Spleen (tissue), 11 donors: ENCODE measurements at regions not wholly inside any gene's neighbourhood (a gene's known extent, or its start where the extent isn't known, plus 50 kb on each side); places are given as distances from the start of the nearest gene placed in this dataset.

ENCODE experiments used
- DNase-seq: peaks from one replicate; pipeline ENCODE4 v3.0.0-alpha.2; 2020
- H3K27ac ChIP-seq, 8 donors: fragments of 200-600 bp; sonication (generic) in 7 of 8; 1 replicate in 4 of 8; 2 replicates in 4 of 8; pipeline versions ENCODE4 v1.5.0 to v1.8.0; 2016 to 2021; ENCODE audit warnings: inconsistent platforms in 4 of 8, mild to moderate bottlenecking in 4 of 8, moderate library complexity in 1 of 8
- H3K27me3 ChIP-seq, 7 donors: fragments of 200-600 bp; sonication (generic) in 6 of 7; replicated peaks in 1 of 7; 1 replicate in 4 of 7; 2 replicates in 3 of 7; pipeline versions ENCODE4 v1.5.0 to v1.8.0; 2016 to 2021; ENCODE audit warnings: inconsistent platforms in 3 of 7, mild to moderate bottlenecking in 1 of 7
- H3K36me3 ChIP-seq, 6 donors: fragments of 200-600 bp; sonication (generic) in 5 of 6; 1 replicate in 4 of 6; 2 replicates in 2 of 6; pipeline versions ENCODE4 v1.5.0 to v1.8.0; 2016 to 2021; ENCODE audit warnings: inconsistent platforms in 2 of 6
- H3K4me1 ChIP-seq, 6 donors: fragments of 200-600 bp; sonication (generic) in 5 of 6; 1 replicate in 3 of 6; 2 replicates in 3 of 6; pipeline versions ENCODE4 v1.5.0 to v1.8.0; 2016 to 2021; ENCODE audit warnings: inconsistent platforms in 3 of 6
- H3K4me3 ChIP-seq, 8 donors: fragments of 200-600 bp; sonication (generic) in 7 of 8; 1 replicate in 4 of 8; 2 replicates in 4 of 8; pipeline versions ENCODE4 v1.5.0 to v1.8.0; 2016 to 2021; ENCODE audit warnings: inconsistent platforms in 4 of 8, mild to moderate bottlenecking in 4 of 8, moderate library complexity in 2 of 8
- H3K9me3 ChIP-seq, 8 donors: fragments of 200-600 bp; sonication (generic) in 7 of 8; 1 replicate in 4 of 8; 2 replicates in 4 of 8; pipeline versions ENCODE4 v1.5.0 to v1.8.0; 2016 to 2021; ENCODE audit warnings: inconsistent platforms in 4 of 8
- POLR2A ChIP-seq, 3 donors: fragments of 450-650 bp; IDR thresholded peaks; one replicate each; pipeline ENCODE4 v1.5.1; 2017; ENCODE audit warnings: antibody characterized with exemption in 3 of 3, mild to moderate bottlenecking in 1 of 3
- POLR2AphosphoS5 ChIP-seq, 3 donors: sonication (generic); formaldehyde crosslinking; IDR thresholded peaks; one replicate each; pipeline ENCODE4 v1.5.1; 2017; ENCODE audit warnings: antibody characterized with exemption in 3 of 3
- WGBS, 5 donors: extraction: QIAGEN DNeasy Blood & Tissue Kit in 3 of 5; methylation state at CpG; one replicate each; pipeline versions ENCODE4 v1.1.5 to v1.1.7; 2013 to 2018; 5-methylcytosine and 5-hydroxymethylcytosine counted together
- intact Hi-C: fragments of 100-400 bp; cut with DNase I; formaldehyde crosslinking; loops from one replicate; pipeline ENCODE4 v1.15.0; 2023; ENCODE audit warnings: low total_unique reads
- TF ChIP-seq, protein P1 (sequence below), 11 experiments: fragments of 200-600 bp in 7 of 11; fragments of 450-650 bp in 4 of 11; sonication (generic) in 4 of 11; IDR thresholded peaks in 8 of 11; conservative IDR thresholded peaks in 3 of 11; 1 replicate in 7 of 11; 2 replicates in 4 of 11; pipeline versions ENCODE4 v1.4.0 to v1.8.0; 2016 to 2021; ENCODE audit warnings: antibody characterized with exemption in 11 of 11, inconsistent platforms in 4 of 11, mild to moderate bottlenecking in 1 of 11
- donor health status: healthy with polysubstance abuse.
- donor health status: DM: no; HTN: no; CAD: no; lungs with moderate emphysema.
- donor health status: DM: no; HTN: no; CAD: no.
- donor health status: Bipolar disorder and iron deficiency.
- donor health status: healthy.
- donor health status: DM: no; HTN: no; CAD: no.
- donor health status: DM: yes; HTN: yes; CAD: no.

DNA sequence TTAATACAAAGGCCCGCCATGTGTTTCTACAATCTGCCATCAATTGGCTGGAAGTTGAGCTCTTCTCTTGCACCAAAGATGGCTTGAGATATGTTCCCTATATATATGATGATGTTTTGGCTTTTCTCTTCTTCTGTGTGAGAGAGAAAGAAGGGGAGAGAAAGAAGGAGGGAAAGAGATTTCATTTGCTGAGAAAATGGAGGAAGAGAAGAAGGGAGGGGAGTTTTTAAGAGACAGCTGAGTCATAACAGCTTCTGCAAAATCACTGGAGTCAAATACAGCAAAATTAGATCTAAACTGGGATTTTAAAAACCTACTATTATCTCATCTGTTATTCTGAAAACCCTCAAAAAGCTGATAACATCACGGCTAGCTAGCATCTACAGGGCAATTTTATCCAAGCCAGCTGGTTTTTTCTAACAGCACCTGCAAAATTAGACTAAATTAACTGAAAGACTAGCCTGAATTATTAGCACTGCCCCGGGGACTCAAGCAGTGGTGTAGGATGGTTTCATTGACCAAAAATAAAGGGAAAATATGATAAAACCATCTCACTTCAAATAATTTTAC is 647.6 kb upstream of the ACTRT1 start:
- Histone ChIP-seq H3K4me3 (no peak overlapping the region), H3K36me3 (no peaks in the 10 kb centered on the region), H3K27me3 (no peaks in the 10 kb centered on the region), H3K27ac (no peak overlapping the region), H3K4me1 (no peaks in the 10 kb centered on the region), H3K9me3 (no peaks in the 10 kb centered on the region)
- DNase-seq: no peak
- WGBS, 5 donors: 69 to 83% (median 80%) methylated on average over 3 of the region's 3 CpGs
- TF ChIP-seq, protein P1, sequence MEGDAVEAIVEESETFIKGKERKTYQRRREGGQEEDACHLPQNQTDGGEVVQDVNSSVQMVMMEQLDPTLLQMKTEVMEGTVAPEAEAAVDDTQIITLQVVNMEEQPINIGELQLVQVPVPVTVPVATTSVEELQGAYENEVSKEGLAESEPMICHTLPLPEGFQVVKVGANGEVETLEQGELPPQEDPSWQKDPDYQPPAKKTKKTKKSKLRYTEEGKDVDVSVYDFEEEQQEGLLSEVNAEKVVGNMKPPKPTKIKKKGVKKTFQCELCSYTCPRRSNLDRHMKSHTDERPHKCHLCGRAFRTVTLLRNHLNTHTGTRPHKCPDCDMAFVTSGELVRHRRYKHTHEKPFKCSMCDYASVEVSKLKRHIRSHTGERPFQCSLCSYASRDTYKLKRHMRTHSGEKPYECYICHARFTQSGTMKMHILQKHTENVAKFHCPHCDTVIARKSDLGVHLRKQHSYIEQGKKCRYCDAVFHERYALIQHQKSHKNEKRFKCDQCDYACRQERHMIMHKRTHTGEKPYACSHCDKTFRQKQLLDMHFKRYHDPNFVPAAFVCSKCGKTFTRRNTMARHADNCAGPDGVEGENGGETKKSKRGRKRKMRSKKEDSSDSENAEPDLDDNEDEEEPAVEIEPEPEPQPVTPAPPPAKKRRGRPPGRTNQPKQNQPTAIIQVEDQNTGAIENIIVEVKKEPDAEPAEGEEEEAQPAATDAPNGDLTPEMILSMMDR (IDR thresholded peaks at IDR 0.05 in 8 of 11, conservative IDR thresholded peaks at IDR 0.05 in 3 of 11): no peak
- no peak for TF ChIP-seq POLR2A (IDR thresholded peaks at IDR 0.05)
- no peak for TF ChIP-seq POLR2AphosphoS5 (IDR thresholded peaks at IDR 0.05)
- intact Hi-C loops: no loop called here

DNA sequence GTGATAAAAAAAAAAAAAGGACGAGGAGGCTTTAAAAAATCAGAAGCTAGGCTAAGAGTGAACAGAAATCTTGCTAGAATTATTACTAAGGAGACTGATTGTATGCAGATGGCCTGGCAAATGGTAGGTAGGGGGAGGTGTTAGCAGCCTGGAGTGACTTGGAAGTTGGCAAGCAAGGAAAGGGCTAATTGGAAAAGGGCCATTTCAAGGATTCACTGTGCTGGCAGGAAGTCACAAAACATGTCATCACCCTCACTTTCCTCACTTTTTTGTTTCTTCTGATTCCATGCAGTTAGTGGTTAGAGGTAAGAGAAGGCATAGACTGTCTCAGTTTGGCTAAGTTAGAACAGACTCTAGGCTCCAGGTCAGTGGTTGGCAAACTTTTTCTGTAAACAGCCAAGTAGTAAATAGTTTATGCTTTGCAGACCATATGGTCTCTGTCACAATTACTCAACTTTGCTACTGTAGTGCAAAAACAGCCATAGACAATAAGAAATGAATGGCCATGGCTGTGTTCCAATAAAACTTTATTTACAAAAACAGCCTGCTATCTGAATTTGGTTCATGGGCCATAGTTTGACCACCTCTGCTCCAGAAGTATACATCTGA is 646.5 kb upstream of the ACTRT1 start:
- intact Hi-C loops: no loop called here
- 28 to 65% (median 52%) methylated on average over 1 of the region's 1 CpG for WGBS, 5 donors
- no peak for DNase-seq
- no peaks in the 10 kb centered on the region for H3K27me3 ChIP-seq
- no peak overlapping the region for H3K4me3 ChIP-seq
- H3K4me1 ChIP-seq: no peaks in the 10 kb centered on the region
- H3K36me3 ChIP-seq: no peaks in the 10 kb centered on the region
- no peaks in the 10 kb centered on the region for H3K9me3 ChIP-seq
- TF ChIP-seq, protein P1 (IDR thresholded peaks at IDR 0.05 in 8 of 11, conservative IDR thresholded peaks at IDR 0.05 in 3 of 11): no peak
- TF ChIP-seq POLR2A (IDR thresholded peaks at IDR 0.05) (no peak), POLR2AphosphoS5 (IDR thresholded peaks at IDR 0.05) (no peak)
- H3K27ac ChIP-seq: no peak overlapping the region

DNA sequence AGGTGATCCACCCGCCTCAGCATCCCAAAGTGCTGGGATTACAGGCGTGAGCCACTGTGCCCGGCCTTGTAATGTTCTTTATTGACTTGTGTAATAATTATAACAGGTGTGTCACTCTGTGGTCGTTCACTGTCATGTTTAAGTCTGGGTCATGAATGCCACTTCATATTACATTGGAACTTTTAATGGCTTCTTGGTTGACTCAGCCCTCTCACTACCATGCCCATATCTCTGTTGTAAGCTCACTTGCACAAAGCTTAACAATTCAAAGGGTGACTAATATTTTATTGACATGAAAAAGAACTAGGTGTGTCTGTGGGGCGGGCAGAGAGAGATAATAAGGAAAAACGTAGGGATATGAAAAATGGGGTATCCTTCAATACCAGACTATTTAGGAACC is 639.7 kb upstream of the ACTRT1 start:
- no peaks in the 10 kb centered on the region for H3K36me3 ChIP-seq
- H3K9me3 ChIP-seq: no peaks in the 10 kb centered on the region
- H3K27me3 ChIP-seq: no peaks in the 10 kb centered on the region
- no peak overlapping the region for H3K27ac ChIP-seq
- no peak overlapping the region for H3K4me3 ChIP-seq
- H3K4me1 ChIP-seq: no peaks in the 10 kb centered on the region
- TF ChIP-seq POLR2A (IDR thresholded peaks at IDR 0.05): no peak
- TF ChIP-seq POLR2AphosphoS5 (IDR thresholded peaks at IDR 0.05): no peak
- TF ChIP-seq, protein P1 (IDR thresholded peaks at IDR 0.05 in 8 of 11, conservative IDR thresholded peaks at IDR 0.05 in 3 of 11): no peak
- 73 to 88% (median 81%) methylated on average over 6 of the region's 6 CpGs for WGBS, 5 donors
- intact Hi-C loops: no loop called here
- no peak for DNase-seq

DNA sequence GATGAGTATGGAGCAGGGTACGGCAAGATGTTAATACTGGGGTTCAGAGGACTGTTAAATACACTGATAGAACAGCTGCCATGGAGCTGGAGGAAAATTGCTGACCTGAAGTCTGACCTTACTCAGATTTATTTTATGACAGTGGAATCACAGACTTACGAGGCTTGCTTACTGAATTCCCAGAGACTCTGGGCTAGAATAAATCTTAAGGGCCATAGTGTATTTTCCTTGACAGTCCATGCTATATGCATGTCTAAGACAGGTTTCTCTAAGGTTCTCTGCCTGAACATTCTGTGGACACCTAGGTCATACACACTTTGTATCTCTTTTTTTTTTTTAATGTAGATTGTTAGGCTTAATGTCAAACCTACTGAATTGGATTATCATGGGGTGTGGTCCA is 633.2 kb upstream of the ACTRT1 start:
- H3K36me3 ChIP-seq: no peaks in the 10 kb centered on the region
- H3K27me3 ChIP-seq: no peaks in the 10 kb centered on the region
- H3K4me1 ChIP-seq: no peaks in the 10 kb centered on the region
- intact Hi-C loops: no loop called here
- H3K9me3 ChIP-seq: no peaks in the 10 kb centered on the region
- no peak overlapping the region for H3K4me3 ChIP-seq
- DNase-seq: no peak
- TF ChIP-seq POLR2A (IDR thresholded peaks at IDR 0.05): no peak
- TF ChIP-seq POLR2AphosphoS5 (IDR thresholded peaks at IDR 0.05): no peak
- TF ChIP-seq, protein P1 (IDR thresholded peaks at IDR 0.05 in 8 of 11, conservative IDR thresholded peaks at IDR 0.05 in 3 of 11): no peak
- WGBS, 5 donors: 69 to 90% (median 83%) methylated on average over 2 of the region's 2 CpGs
- H3K27ac ChIP-seq: no peak overlapping the region
